Smooth muscle cell (in vitro differentiated cells): ENCODE measurements at regions not wholly inside any gene's neighbourhood (a gene's known extent, or its start where the extent isn't known, plus 50 kb on each side); places are given as distances from the start of the nearest gene placed in this dataset.

Experiments used
- DNase-seq: peaks from one replicate; lab custom pipeline; 2025; ENCODE audit not compliant: unreplicated experiment; lab: John Stamatoyannopoulos, UW
- H2AFZ ChIP-seq: fragments of 200-600 bp; sonication (generic); 2 replicates; pipeline ENCODE4 v1.6.0; 2016; ENCODE audit warnings: antibody characterized with exemption, low read depth, mild to moderate bottlenecking
- H3F3A ChIP-seq: fragments of 200-600 bp; sonication (generic); 2 replicates; pipeline ENCODE4 v1.6.0; 2017; ENCODE audit warnings: antibody characterized with exemption, low read depth
- H3K27ac ChIP-seq: fragments of 200-600 bp; sonication (generic); 2 replicates; pipeline ENCODE4 v1.5.1; 2016; ENCODE audit warnings: low read depth, mild to moderate bottlenecking
- H3K27me3 ChIP-seq: fragments of 200-600 bp; sonication (generic); 2 replicates; pipeline ENCODE4 v1.6.1; 2016; ENCODE audit warnings: low read depth, mild to moderate bottlenecking
- H3K36me3 ChIP-seq: fragments of 200-600 bp; sonication (generic); 2 replicates; pipeline ENCODE4 v1.5.1; 2016; ENCODE audit warnings: low read depth
- H3K4me1 ChIP-seq: fragments of 200-600 bp; sonication (generic); 2 replicates; pipeline ENCODE4 v1.5.1; 2016; ENCODE audit warnings: low read depth
- H3K4me2 ChIP-seq: fragments of 200-600 bp; sonication (generic); 2 replicates; pipeline ENCODE4 v1.6.0; 2016; ENCODE audit warnings: mild to moderate bottlenecking
- H3K4me3 ChIP-seq: fragments of 200-600 bp; sonication (generic); 2 replicates; pipeline ENCODE4 v1.5.1; 2016; ENCODE audit warnings: mild to moderate bottlenecking
- H3K79me2 ChIP-seq: fragments of 200-600 bp; sonication (generic); 2 replicates; pipeline ENCODE4 v1.6.0; 2016; ENCODE audit warnings: low read depth, mild to moderate bottlenecking
- H3K9ac ChIP-seq: fragments of 200-600 bp; sonication (generic); 2 replicates; pipeline ENCODE4 v1.6.0; 2016; ENCODE audit warnings: low read depth
- H3K9me3 ChIP-seq: fragments of 200-600 bp; sonication (generic); replicated peaks from 2 replicates; pipeline ENCODE4 v1.5.1; 2016; ENCODE audit warnings: low read depth
- H4K20me1 ChIP-seq: fragments of 200-600 bp; sonication (generic); 2 replicates; pipeline ENCODE4 v1.6.0; 2016; ENCODE audit warnings: low read depth
- CTCF ChIP-seq: fragments of 200-600 bp; sonication (generic); IDR thresholded peaks from 2 replicates; pipeline ENCODE4 v1.5.1; 2017; ENCODE audit warnings: borderline replicate concordance, mild to moderate bottlenecking, antibody characterized with exemption; ENCODE audit not compliant: insufficient read depth, poor library complexity, severe bottlenecking
- WGBS: methylation state at CpG from one replicate; pipeline ENCODE4 v1.1.7; 2016; ENCODE audit warnings: low lambda C conversion rate; 5-methylcytosine and 5-hydroxymethylcytosine counted together

DNA sequence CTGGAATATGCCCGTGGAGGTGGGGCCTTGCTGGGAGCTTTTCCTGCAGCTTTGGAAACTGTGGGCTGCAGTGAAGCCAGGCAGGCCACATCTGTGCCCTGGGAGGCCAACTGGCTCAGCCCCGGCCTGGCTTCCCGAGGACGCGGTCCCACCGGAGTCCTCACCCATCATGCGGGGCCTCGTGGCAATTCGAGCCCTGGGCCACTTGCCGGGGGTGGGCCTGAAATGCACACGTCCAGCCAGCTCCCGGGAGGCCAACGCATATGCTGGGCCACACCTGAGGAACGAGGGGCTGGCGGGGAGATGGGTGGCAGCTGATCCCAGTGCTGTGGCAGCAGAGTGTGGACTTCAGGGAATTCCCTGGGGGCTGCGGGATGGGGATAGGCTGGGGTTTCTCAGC lies 172.4 kb upstream of the GSE1 start:
- TF ChIP-seq CTCF: no peak
- DNase-seq: no peak
- 92% methylated on average over 16 of the region's 16 CpGs for WGBS
- no peak overlapping the region for H3K27ac ChIP-seq
- H3K4me1 ChIP-seq: peaks cover 10% of the 10 kb centered on the region
- H3K4me3 ChIP-seq: no peak overlapping the region
- no peaks in the 10 kb centered on the region for H3K27me3 ChIP-seq
- H4K20me1 ChIP-seq: peaks cover 81% of the 10 kb centered on the region
- H3F3A ChIP-seq: no peaks in the 10 kb centered on the region
- H2AFZ ChIP-seq: no peak overlapping the region
- no peak overlapping the region for H3K9ac ChIP-seq
- H3K79me2 ChIP-seq: no peaks in the 10 kb centered on the region
- no peaks in the 10 kb centered on the region for H3K9me3 ChIP-seq
- no peak overlapping the region for H3K4me2 ChIP-seq
- H3K36me3 ChIP-seq: no peaks in the 10 kb centered on the region

DNA sequence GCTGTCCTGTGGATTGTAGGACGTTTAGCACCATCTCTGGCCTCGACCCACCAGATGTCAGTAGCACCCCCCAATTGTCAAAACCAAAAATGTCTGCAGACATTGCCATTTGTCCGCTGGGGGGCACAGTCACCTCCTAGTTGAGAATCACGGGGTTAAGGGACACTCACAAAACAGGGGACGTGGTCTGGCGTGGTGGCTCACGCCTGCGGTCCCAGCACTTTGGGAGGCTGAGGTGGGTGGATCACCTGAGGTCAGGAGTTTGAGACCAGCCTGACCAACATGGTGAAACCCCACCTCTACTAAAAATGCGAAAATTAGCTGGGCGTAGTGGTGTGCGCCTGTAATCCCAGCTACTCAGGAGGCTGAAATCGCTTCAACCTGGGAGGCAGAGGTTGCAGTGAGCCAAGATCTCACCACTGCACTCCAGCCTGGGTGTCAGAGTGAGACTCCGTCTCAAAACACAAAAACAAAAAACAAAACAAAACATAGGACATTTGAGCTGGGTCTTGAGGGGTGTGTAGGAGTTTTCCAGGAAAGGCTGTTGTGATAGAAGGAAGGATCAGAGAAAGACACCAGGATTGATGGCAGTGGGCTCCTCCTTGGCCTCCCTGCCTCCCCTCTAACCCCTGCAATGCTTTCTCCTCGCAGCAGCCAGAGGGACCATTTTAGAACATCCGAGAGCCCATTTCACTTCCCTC lies 171.8 kb upstream of the GSE1 start:
- H3K4me2 ChIP-seq: no peak overlapping the region
- H3K9ac ChIP-seq: no peak overlapping the region
- no peak overlapping the region for H3K27ac ChIP-seq
- DNase-seq: no peak
- no peak overlapping the region for H3K4me3 ChIP-seq
- TF ChIP-seq CTCF: no peak
- H3K4me1 ChIP-seq: peaks cover 10% of the 10 kb centered on the region
- H3F3A ChIP-seq: no peaks in the 10 kb centered on the region
- no peak overlapping the region for H2AFZ ChIP-seq
- no peaks in the 10 kb centered on the region for H3K79me2 ChIP-seq
- peaks cover 81% of the 10 kb centered on the region for H4K20me1 ChIP-seq
- H3K36me3 ChIP-seq: no peaks in the 10 kb centered on the region
- WGBS: 92% methylated on average over 15 of the region's 15 CpGs
- no peaks in the 10 kb centered on the region for H3K27me3 ChIP-seq
- H3K9me3 ChIP-seq: no peaks in the 10 kb centered on the region

- Histone ChIP-seq H3K27ac (no peak overlapping the region), H4K20me1 (peaks cover 86% of the 10 kb centered on the region)
- 96% methylated on average over 12 of the region's 12 CpGs for WGBS
Observed at GRCh38 chr16:85441890-85442670, 171.0 kb upstream of the GSE1 start.

More at GRCh38 chr16:85441890-85442670, 171.0 kb upstream of the GSE1 start:
- TF ChIP-seq CTCF: no peak
- no peak overlapping the region for H3K4me3 ChIP-seq
- no peak overlapping the region for H3K9ac ChIP-seq
- no peaks in the 10 kb centered on the region for H3K79me2 ChIP-seq
- no peak overlapping the region for H3K4me2 ChIP-seq
- H3K9me3 ChIP-seq: no peaks in the 10 kb centered on the region
- H3K27me3 ChIP-seq: no peaks in the 10 kb centered on the region
- peaks cover 7% of the 10 kb centered on the region for H3K4me1 ChIP-seq
- no peak overlapping the region for H2AFZ ChIP-seq
- DNase-seq: no peak
- no peaks in the 10 kb centered on the region for H3K36me3 ChIP-seq
- H3F3A ChIP-seq: no peaks in the 10 kb centered on the region
